HFFc6 (cell line): ENCODE measurements at regions not wholly inside any gene's neighbourhood (a gene's known extent, or its start where the extent isn't known, plus 50 kb on each side); places are given as distances from the start of the nearest gene placed in this dataset.
A peak's percentile ranks its signal among the peaks of the same experiment; 100 is the strongest.

ENCODE experiments used
- DNase-seq: peaks from one replicate; pipeline ENCODE4 v3.0.0-alpha.2; 2018
- H3K27ac Mint-ChIP-seq: 2 replicates; pipeline ENCODE4 v1.8.0; 2020; ENCODE audit warnings: mild to moderate bottlenecking, mixed read lengths
- H3K27me3 Mint-ChIP-seq: 2 replicates; pipeline ENCODE4 v1.8.0; 2021; ENCODE audit warnings: mild to moderate bottlenecking, moderate library complexity, mixed read lengths; ENCODE audit not compliant: insufficient read depth
- H3K36me3 Mint-ChIP-seq: 2 replicates; pipeline ENCODE4 v1.8.0; 2021; ENCODE audit warnings: low read depth, mixed read lengths
- H3K4me1 Mint-ChIP-seq: 2 replicates; pipeline ENCODE4 v1.8.0; 2020; ENCODE audit warnings: low read depth, mixed read lengths
- H3K4me3 Mint-ChIP-seq: 2 replicates; pipeline ENCODE4 v1.8.0; 2020; ENCODE audit warnings: mild to moderate bottlenecking, moderate library complexity, mixed read lengths
- H3K9me3 Mint-ChIP-seq: 2 replicates; pipeline ENCODE4 v1.8.0; 2020; ENCODE audit warnings: mild to moderate bottlenecking, mixed read lengths
- CTCF ChIP-seq: fragments of 200-600 bp; sonication (generic); IDR thresholded peaks from 2 replicates; pipeline ENCODE4 v1.5.0; 2021; ENCODE audit warnings: antibody characterized with exemption, mild to moderate bottlenecking

DNA sequence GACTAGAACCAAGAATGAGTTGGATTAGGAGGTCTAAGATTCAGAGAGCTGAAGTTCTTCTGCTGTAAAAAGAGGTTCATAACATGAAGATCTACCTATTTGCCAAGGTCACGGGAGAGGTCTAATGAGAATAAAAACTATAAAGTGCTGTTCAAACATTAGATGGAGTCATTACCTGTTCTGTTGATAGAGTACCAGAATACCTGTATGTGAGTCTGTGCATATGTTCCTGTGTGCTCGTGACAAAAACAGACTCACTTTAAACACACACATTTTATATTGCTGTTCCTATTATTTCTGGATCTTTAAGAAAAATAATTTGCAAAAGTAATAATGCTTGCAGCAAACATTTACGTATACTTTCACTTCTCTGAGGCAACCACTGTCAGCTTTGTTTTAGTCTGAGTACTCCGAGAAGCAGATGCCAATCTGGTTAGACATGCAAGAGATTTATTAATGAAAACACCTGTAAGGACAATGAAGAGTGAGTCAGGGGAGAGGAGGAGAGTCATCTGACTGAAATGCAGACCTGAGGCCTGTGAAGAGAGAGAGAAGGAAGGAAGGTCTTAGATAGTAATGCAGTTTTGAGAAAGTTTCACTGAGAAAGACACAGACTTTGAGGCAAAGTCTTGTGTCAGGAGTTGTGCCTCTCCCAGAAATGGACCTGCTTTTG lies 221.2 kb downstream of the SQOR start:
- Mint-ChIP-seq H3K9me3 (peaks cover 12% of the 10 kb centered on the region), H3K4me3 (no peak overlapping the region), H3K36me3 (no peaks in the 10 kb centered on the region; the same call in 1 of the 2 replicates), H3K27me3 (no peaks in the 10 kb centered on the region; the same call in 1 of the 2 replicates), H3K4me1 (peaks cover 8% of the 10 kb centered on the region; the same call in 1 of the 2 replicates), H3K27ac (no peak overlapping the region)
- peak; percentile 27 for DNase-seq
- no peak for TF ChIP-seq CTCF

DNA sequence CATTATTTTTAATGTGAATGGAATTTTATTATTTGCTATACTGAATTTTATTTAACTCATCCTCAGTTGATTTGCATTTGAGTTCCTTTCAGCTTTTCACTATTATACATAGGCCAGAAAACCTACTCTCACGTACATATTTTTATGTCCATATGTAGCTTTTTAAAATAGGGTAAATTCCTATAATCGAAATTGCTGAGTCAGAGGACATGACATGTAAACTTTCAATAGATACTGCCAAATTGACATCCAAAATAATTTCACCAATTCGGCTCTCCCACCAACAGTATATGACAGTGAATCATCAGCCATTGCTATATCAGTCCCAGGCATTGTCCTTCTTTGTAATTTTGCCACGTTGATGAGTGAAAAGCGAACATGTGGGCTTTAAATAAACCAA lies 222.5 kb downstream of the SQOR start:
- Mint-ChIP-seq H3K36me3 (no peaks in the 10 kb centered on the region; the same call in 1 of the 2 replicates), H3K4me1 (peaks cover 8% of the 10 kb centered on the region; the same call in 1 of the 2 replicates), H3K4me3 (no peak overlapping the region), H3K9me3 (peaks cover 17% of the 10 kb centered on the region), H3K27me3 (no peaks in the 10 kb centered on the region; the same call in 1 of the 2 replicates), H3K27ac (no peak overlapping the region)
- no peak for DNase-seq
- no peak for TF ChIP-seq CTCF

- no peak overlapping the region for H3K27ac Mint-ChIP-seq
- H3K4me3 Mint-ChIP-seq = no peak overlapping the region
- no peak for TF ChIP-seq CTCF
- H3K27me3 Mint-ChIP-seq = no peaks in the 10 kb centered on the region
- no peak for DNase-seq
- H3K36me3 Mint-ChIP-seq = no peaks in the 10 kb centered on the region; the same call in 1 of the 2 replicates
- H3K9me3 Mint-ChIP-seq = peaks cover 21% of the 10 kb centered on the region
- H3K4me1 Mint-ChIP-seq = peaks cover 8% of the 10 kb centered on the region; the same call in 1 of the 2 replicates
These were observed 223.7 kb downstream of the SQOR start for GRCh38 chr15:45858491-45858890.

GRCh38 chr15:45862034-45862433 lies 227.2 kb downstream of the SQOR start:
- H3K27ac Mint-ChIP-seq = no peak overlapping the region
- H3K9me3 Mint-ChIP-seq = peaks cover 22% of the 10 kb centered on the region
- no peaks in the 10 kb centered on the region; the same call in 1 of the 2 replicates for H3K36me3 Mint-ChIP-seq

DNA sequence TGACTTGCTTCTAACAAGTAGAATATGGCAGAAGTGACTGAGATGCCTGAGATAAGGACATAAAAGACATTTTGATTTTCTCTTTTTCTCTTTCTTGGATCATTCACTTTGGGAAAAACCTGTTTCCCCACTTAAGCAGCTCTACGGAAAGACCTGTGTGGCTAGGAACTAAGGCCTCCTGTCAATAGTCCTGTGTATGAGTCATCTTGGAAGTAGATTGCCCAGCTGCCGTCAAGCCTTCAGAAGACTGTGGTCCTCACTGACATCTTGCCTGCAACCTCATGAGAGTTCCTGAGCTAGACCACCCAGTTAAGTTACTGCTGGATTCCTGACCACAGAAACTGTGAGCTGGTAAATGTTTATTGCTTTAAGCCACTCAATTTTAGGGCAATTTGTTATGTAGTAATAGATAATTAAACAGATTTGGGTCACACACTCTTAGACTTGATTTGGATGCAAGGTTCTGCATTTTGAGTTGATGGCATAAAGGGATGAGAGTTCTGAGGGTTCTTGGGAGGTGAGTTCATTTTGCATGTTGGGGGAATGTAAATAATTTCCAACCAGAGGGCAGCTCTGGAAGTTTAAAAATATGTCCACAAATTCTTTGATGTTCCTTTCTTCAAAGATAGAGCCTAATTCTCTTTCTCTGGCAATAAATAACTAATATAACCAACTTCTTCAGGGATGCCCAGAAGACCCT lies 229.2 kb downstream of the SQOR start:
- TF ChIP-seq CTCF = no peak
- Mint-ChIP-seq H3K4me1 (no peaks in the 10 kb centered on the region), H3K36me3 (no peaks in the 10 kb centered on the region; the same call in 1 of the 2 replicates)

More at GRCh38 chr15:45862034-45862433, 227.2 kb downstream of the SQOR start:
- DNase-seq = no peak
- TF ChIP-seq CTCF = no peak
- H3K4me1 Mint-ChIP-seq = no peaks in the 10 kb centered on the region; the same call in 1 of the 2 replicates
- H3K27me3 Mint-ChIP-seq = no peaks in the 10 kb centered on the region
- H3K4me3 Mint-ChIP-seq = no peak overlapping the region

More for the DNA sequence above, 229.2 kb downstream of the SQOR start:
- Mint-ChIP-seq H3K27me3 (no peaks in the 10 kb centered on the region), H3K4me3 (no peak overlapping the region), H3K27ac (no peak overlapping the region), H3K9me3 (peaks cover 22% of the 10 kb centered on the region)
- no peak for DNase-seq
